ENCODE measurements at regions not wholly inside any gene's neighbourhood (a gene's known extent, or its start where the extent isn't known, plus 50 kb on each side); places are given as distances from the start of the nearest gene placed in this dataset.

GRCh38 chr6:62492192-62492822 is 206.3 kb upstream of the KHDRBS2 start:
- Histone ChIP-seq H3K4me2 (no peak overlapping the region), H3K4me1 (no peaks in the 10 kb centered on the region), H4K20me1 (no peaks in the 10 kb centered on the region), H3K4me3 (no peak overlapping the region), H3K9me3 (no peaks in the 10 kb centered on the region), H3K27me3 (no peaks in the 10 kb centered on the region), H3K27ac (no peak overlapping the region), H3K9ac (no peak overlapping the region), H3K36me3 (no peaks in the 10 kb centered on the region)
- no peak for TF ChIP-seq Cebpa-rat (IDR thresholded peaks at IDR 0.05)

DNA sequence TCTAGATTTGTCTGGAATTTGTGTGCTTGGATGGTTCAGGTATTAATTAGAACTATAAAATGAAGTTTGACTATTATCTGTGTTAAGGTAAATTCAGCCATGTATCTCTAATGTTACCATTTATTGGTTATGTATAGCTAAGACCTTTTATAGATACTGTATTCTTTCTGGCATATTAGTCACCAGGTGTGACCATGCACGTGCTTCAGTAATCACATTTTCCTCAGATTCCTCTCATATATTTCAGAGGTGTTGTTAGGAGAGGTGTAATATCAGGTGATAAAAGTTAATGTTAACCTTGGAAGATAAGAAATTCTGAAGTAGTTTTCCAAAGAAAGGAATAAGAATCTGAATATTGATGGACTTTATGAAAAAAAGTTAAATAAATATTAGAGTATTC is 194.5 kb upstream of the KHDRBS2 start:
- Histone ChIP-seq H3K4me2 (no peak overlapping the region), H3K36me3 (no peaks in the 10 kb centered on the region), H4K20me1 (no peaks in the 10 kb centered on the region), H3K9me3 (no peaks in the 10 kb centered on the region), H3K9ac (no peak overlapping the region), H3K4me3 (no peak overlapping the region), H3K4me1 (no peaks in the 10 kb centered on the region), H3K27me3 (no peaks in the 10 kb centered on the region), H3K27ac (no peak overlapping the region)
- no peak for TF ChIP-seq Cebpa-rat (IDR thresholded peaks at IDR 0.05)

DNA sequence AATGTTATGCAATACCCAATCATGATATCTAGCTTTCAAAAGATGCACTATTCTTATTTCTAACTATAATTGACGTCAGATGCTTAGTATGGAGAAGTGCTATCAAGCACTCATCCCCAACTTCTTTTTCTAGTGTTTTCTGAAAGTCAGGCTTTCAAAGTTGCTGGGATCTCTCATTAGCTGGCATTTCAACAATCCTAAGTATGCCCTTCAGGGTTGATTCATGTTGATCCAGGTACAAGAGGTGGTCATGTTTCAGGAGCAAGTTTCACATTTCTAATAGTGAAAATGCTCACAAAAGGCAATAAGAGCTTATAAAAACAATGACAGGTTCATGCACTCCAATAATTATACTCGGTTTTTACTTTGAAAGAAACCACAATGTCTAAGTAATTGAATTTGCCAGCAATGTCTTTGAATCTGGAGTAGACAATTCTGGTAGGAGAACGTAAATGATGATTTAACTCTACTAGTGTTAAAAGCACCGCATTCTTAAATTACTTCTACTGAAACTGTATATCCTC is 193.7 kb upstream of the KHDRBS2 start:
- H3K4me1 ChIP-seq = no peaks in the 10 kb centered on the region
- no peak overlapping the region for H3K9ac ChIP-seq
- H3K9me3 ChIP-seq = no peaks in the 10 kb centered on the region
- no peak overlapping the region for H3K27ac ChIP-seq
- H3K4me3 ChIP-seq = no peak overlapping the region
- H3K4me2 ChIP-seq = no peak overlapping the region
- TF ChIP-seq Cebpa-rat (IDR thresholded peaks at IDR 0.05) = no peak
- no peaks in the 10 kb centered on the region for H3K36me3 ChIP-seq
- no peaks in the 10 kb centered on the region for H4K20me1 ChIP-seq
- H3K27me3 ChIP-seq = no peaks in the 10 kb centered on the region

DNA sequence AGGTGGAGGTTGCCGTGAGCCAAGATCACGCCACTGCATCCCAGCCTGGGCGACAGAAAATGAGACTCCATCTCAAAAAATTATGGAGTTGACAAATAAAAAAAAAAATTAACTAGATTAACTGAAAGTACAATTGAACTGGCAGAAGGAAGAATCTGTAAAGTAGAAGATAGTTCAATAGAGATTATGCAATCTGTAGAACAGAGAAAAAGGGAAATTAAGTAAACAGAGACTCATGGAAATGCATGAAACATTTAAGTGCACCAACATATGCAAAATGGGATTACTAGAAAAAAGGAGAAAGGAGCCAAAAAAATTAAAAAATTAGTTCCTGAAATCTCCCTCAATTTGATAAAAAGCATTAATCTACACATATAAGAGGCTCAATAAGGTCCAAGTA is 188.8 kb upstream of the KHDRBS2 start:
- H3K4me1 ChIP-seq = no peaks in the 10 kb centered on the region
- H3K4me2 ChIP-seq = no peak overlapping the region
- H4K20me1 ChIP-seq = no peaks in the 10 kb centered on the region
- no peaks in the 10 kb centered on the region for H3K9me3 ChIP-seq
- no peak overlapping the region for H3K9ac ChIP-seq
- no peak overlapping the region for H3K27ac ChIP-seq
- H3K27me3 ChIP-seq = no peaks in the 10 kb centered on the region
- H3K4me3 ChIP-seq = no peak overlapping the region
- TF ChIP-seq Cebpa-rat (IDR thresholded peaks at IDR 0.05) = no peak
- H3K36me3 ChIP-seq = no peaks in the 10 kb centered on the region

GRCh38 chr6:62466607-62467006 is 180.6 kb upstream of the KHDRBS2 start:
- no peak overlapping the region for H3K9ac ChIP-seq
- H3K27me3 ChIP-seq = no peaks in the 10 kb centered on the region
- no peak overlapping the region for H3K4me3 ChIP-seq
- no peak overlapping the region for H3K4me2 ChIP-seq
- H4K20me1 ChIP-seq = no peaks in the 10 kb centered on the region
- no peak for TF ChIP-seq Cebpa-rat (IDR thresholded peaks at IDR 0.05)
- no peaks in the 10 kb centered on the region for H3K4me1 ChIP-seq
- H3K36me3 ChIP-seq = no peaks in the 10 kb centered on the region
- no peaks in the 10 kb centered on the region for H3K9me3 ChIP-seq
- H3K27ac ChIP-seq = no peak overlapping the region

DNA sequence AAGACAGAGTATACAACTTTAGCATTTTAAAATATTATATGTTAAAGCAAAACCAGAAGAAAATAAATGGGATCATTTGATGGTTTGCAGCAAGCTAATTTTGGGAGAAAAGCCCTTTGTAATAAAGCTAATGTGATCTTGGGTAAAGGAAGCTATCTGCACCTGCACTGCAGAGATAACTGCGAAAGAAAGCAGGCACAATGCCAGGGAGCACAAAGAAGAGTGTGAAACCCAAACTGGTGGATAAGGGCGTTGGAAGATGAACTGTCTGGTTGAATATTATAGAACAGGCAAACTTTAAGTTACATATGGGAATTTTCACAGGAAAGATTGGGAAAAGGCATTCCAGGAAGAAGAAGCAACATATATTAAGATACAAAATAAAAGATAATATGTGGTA is 179.2 kb upstream of the KHDRBS2 start:
- no peak overlapping the region for H3K27ac ChIP-seq
- no peaks in the 10 kb centered on the region for H3K36me3 ChIP-seq
- H3K4me3 ChIP-seq = no peak overlapping the region
- no peaks in the 10 kb centered on the region for H3K9me3 ChIP-seq
- no peaks in the 10 kb centered on the region for H3K27me3 ChIP-seq
- no peak for TF ChIP-seq Cebpa-rat (IDR thresholded peaks at IDR 0.05)
- H3K4me2 ChIP-seq = no peak overlapping the region
- H4K20me1 ChIP-seq = no peaks in the 10 kb centered on the region
- H3K9ac ChIP-seq = no peak overlapping the region
- no peaks in the 10 kb centered on the region for H3K4me1 ChIP-seq

GRCh38 chr6:62452586-62452985 is 166.6 kb upstream of the KHDRBS2 start:
- H4K20me1 ChIP-seq = no peaks in the 10 kb centered on the region
- no peaks in the 10 kb centered on the region for H3K36me3 ChIP-seq
- H3K9me3 ChIP-seq = no peaks in the 10 kb centered on the region
- no peaks in the 10 kb centered on the region for H3K27me3 ChIP-seq
- no peak for TF ChIP-seq Cebpa-rat (IDR thresholded peaks at IDR 0.05)
- no peak overlapping the region for H3K4me2 ChIP-seq
- H3K4me3 ChIP-seq = no peak overlapping the region
- no peak overlapping the region for H3K9ac ChIP-seq
- no peaks in the 10 kb centered on the region for H3K4me1 ChIP-seq
- no peak overlapping the region for H3K27ac ChIP-seq

- no peaks in the 10 kb centered on the region for H3K36me3 ChIP-seq
- no peak overlapping the region for H3K4me3 ChIP-seq
- no peaks in the 10 kb centered on the region for H4K20me1 ChIP-seq
- H3K27me3 ChIP-seq = no peaks in the 10 kb centered on the region
- no peak overlapping the region for H3K4me2 ChIP-seq
- H3K9me3 ChIP-seq = no peaks in the 10 kb centered on the region
- H3K27ac ChIP-seq = no peak overlapping the region
- TF ChIP-seq Cebpa-rat (IDR thresholded peaks at IDR 0.05) = no peak
- H3K9ac ChIP-seq = no peak overlapping the region
- H3K4me1 ChIP-seq = no peaks in the 10 kb centered on the region
Observed at GRCh38 chr6:62446647-62447316, 160.8 kb upstream of the KHDRBS2 start.

DNA sequence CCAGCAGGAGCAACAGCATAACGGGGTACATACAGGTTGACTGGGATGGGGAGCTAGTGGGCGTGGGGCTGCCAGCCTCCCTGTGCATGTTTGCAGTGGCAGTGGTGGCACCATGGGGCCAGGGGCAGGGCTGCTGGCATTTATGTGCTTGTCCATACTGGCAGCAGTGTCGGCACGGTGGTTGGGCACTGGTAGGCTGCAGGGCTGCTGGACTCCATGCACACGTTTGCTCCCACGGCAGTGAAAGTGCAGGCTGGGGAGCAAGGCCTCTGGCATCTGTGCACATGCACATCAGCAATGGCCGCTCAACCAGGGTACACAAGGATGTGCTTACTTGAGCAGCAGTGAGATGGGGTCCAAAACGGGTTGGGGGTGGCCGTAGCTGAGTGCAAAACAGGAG is 159.5 kb upstream of the KHDRBS2 start:
- TF ChIP-seq Cebpa-rat (IDR thresholded peaks at IDR 0.05) = no peak
- H3K4me3 ChIP-seq = no peak overlapping the region
- H3K9me3 ChIP-seq = no peaks in the 10 kb centered on the region

DNA sequence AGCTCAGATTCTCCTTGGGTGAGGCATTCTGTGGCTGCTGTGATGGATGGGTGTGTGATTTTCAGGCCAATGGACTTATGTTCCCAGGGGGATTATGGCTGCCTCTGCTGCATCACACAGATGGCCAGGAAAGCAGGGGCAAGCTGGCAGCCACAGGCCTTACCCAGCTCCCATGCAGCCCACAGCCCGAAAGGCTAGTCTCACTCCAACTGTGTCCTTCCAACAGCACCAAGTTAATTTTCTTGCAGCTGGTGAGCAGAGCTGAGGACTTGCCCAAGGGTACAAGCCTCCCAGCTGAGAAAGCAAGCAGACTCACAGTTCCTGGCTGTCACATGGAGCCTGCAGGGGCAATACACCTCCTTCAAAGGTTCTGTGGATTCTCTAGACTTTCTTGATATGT is 155.2 kb upstream of the KHDRBS2 start:
- Histone ChIP-seq H3K4me1 (no peaks in the 10 kb centered on the region), H3K27ac (no peak overlapping the region), H3K9ac (no peak overlapping the region), H3K4me2 (no peak overlapping the region), H4K20me1 (no peaks in the 10 kb centered on the region), H3K36me3 (no peaks in the 10 kb centered on the region), H3K27me3 (no peaks in the 10 kb centered on the region), H3K4me3 (no peak overlapping the region), H3K9me3 (peaks cover 14% of the 10 kb centered on the region)
- TF ChIP-seq Cebpa-rat (IDR thresholded peaks at IDR 0.05) = no peak

More for the DNA sequence above, 159.5 kb upstream of the KHDRBS2 start:
- H3K4me2 ChIP-seq = no peak overlapping the region
- H3K27ac ChIP-seq = no peak overlapping the region
- no peaks in the 10 kb centered on the region for H3K27me3 ChIP-seq
- no peaks in the 10 kb centered on the region for H4K20me1 ChIP-seq
- no peaks in the 10 kb centered on the region for H3K4me1 ChIP-seq
- no peaks in the 10 kb centered on the region for H3K36me3 ChIP-seq
- H3K9ac ChIP-seq = no peak overlapping the region
